GM10266 (cell line): ENCODE measurements at regions not wholly inside any gene's neighbourhood (a gene's known extent, or its start where the extent isn't known, plus 50 kb on each side); places are given as distances from the start of the nearest gene placed in this dataset.

ENCODE experiments used
- DNase-seq: peaks from one replicate; pipeline ENCODE4 v3.0.0; 2012; ENCODE audit errors: extremely low spot score
- TF ChIP-seq, protein P1 (sequence below): IDR thresholded peaks from 2 replicates; pipeline ENCODE4 v1.5.1; 2012; ENCODE audit warnings: mild to moderate bottlenecking, low read depth; ENCODE audit not compliant: control insufficient read depth, insufficient read depth; ENCODE audit errors: missing control alignments

GRCh38 chr17:36863676-36864612, 73.3 kb upstream of the LHX1 start:
- no peak for DNase-seq
- TF ChIP-seq, protein P1, sequence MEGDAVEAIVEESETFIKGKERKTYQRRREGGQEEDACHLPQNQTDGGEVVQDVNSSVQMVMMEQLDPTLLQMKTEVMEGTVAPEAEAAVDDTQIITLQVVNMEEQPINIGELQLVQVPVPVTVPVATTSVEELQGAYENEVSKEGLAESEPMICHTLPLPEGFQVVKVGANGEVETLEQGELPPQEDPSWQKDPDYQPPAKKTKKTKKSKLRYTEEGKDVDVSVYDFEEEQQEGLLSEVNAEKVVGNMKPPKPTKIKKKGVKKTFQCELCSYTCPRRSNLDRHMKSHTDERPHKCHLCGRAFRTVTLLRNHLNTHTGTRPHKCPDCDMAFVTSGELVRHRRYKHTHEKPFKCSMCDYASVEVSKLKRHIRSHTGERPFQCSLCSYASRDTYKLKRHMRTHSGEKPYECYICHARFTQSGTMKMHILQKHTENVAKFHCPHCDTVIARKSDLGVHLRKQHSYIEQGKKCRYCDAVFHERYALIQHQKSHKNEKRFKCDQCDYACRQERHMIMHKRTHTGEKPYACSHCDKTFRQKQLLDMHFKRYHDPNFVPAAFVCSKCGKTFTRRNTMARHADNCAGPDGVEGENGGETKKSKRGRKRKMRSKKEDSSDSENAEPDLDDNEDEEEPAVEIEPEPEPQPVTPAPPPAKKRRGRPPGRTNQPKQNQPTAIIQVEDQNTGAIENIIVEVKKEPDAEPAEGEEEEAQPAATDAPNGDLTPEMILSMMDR, result no peak

GRCh38 chr17:36864827-36865430, 72.3 kb upstream of the LHX1 start:
- TF ChIP-seq, protein P1, result no peak
- DNase-seq, result no peak

DNA sequence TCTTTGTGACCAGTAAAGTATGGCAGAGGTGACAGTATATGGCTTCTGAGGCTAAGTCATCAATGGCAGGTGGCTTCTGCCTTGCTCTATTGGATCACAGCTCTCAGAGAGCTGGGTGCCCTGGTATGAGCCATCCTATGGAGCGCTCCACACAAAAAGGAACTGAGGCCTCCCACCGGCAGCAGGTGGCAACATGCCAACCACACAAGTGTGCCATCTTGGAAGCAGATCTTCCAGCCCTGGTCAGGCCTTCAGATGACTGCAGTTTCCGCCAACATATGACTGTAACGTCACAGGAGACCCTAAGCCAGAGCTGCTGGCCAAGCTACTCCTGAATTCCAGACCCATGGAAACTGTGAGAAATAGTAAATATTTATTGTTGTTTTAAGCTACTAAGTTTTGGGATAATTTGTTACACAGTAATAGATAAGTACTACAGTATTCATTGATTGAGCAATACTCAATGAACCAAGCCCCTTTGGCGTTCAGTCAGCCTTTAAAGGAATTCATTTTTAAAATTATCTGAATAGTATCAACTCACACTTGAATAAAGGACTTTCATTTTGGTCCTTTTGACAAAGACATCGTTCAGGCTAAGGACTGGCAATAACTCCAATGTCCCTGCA, 69.4 kb upstream of the LHX1 start:
- DNase-seq, result no peak
- TF ChIP-seq, protein P1, result no peak

DNA sequence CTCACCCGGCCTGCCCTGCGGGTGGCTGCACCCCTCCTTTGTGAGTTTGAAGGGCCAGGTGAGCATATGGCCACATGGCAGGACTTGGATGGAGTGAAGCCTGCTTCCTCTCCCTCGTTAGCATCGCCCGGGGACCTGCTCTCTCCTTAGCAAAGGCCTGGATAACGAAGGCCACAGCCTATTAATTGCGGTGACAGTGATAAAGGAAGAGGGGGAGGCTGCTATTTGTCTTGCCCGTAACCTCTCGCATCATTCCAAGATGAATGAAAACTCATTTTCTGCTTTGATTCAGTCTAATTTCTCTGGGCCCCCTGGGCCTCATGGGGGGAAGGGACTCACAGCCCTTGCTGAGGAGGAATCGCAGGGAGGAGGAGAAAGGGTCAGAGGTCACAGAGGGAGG, 68.5 kb upstream of the LHX1 start:
- TF ChIP-seq, protein P1, result no peak
- DNase-seq, result no peak

- DNase-seq, result no peak
- TF ChIP-seq, protein P1, result no peak
These were observed 67.8 kb upstream of the LHX1 start for GRCh38 chr17:36869441-36869840.

GRCh38 chr17:36869856-36870719, 67.2 kb upstream of the LHX1 start:
- no peak for DNase-seq
- TF ChIP-seq, protein P1, result no peak

DNA sequence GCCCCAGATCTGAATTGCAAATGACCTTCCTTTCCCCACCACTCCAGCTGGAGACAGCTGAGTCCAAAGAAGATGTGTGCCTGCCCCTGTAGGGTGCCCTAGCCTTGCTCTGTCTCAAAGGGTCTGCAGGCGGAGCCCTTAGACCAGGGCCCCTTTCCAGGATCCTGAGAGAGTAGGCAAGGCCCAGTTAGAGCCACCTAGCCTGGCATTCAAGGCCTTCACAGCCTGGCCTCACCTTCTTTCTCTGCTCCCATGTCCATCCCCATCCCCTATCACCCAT, 66.6 kb upstream of the LHX1 start:
- TF ChIP-seq, protein P1, result no peak
- DNase-seq, result no peak
